GM21367 (cell line): ENCODE measurements at regions not wholly inside any gene's neighbourhood (a gene's known extent, or its start where the extent isn't known, plus 50 kb on each side); places are given as distances from the start of the nearest gene placed in this dataset.

ENCODE experiments used
- ATAC-seq: cut with Tn5 transposase; IDR thresholded peaks from one replicate; pipeline ENCODE4 v1.9.1; 2021; ENCODE audit not compliant: unreplicated experiment

GRCh38 chr11:106399624-106400023, 322.2 kb downstream of the AASDHPPT start:
- ATAC-seq, result no peak

- ATAC-seq, result no peak
Observed at GRCh38 chr11:106400949-106401570, 323.6 kb downstream of the AASDHPPT start.

- ATAC-seq, result no peak
Observed at GRCh38 chr11:106403751-106404150, 326.3 kb downstream of the AASDHPPT start.

GRCh38 chr11:106409222-106409621, 331.8 kb downstream of the AASDHPPT start:
- no peak for ATAC-seq

GRCh38 chr11:106409671-106410070, 332.2 kb downstream of the AASDHPPT start:
- ATAC-seq, result no peak

GRCh38 chr11:106410902-106411301, 333.4 kb downstream of the AASDHPPT start:
- no peak for ATAC-seq

GRCh38 chr11:106413222-106413621, 335.8 kb downstream of the AASDHPPT start:
- no peak for ATAC-seq

GRCh38 chr11:106415510-106415909, 338.0 kb downstream of the AASDHPPT start:
- no peak for ATAC-seq

- ATAC-seq, result no peak
Observed at GRCh38 chr11:106418791-106419190, 341.3 kb downstream of the AASDHPPT start.

- no peak for ATAC-seq
Observed at GRCh38 chr11:106420048-106420665, 342.7 kb downstream of the AASDHPPT start.

- ATAC-seq, result no peak
Observed at GRCh38 chr11:106420686-106421085, 343.2 kb downstream of the AASDHPPT start.

GRCh38 chr11:106421676-106422292, 344.3 kb downstream of the AASDHPPT start:
- no peak for ATAC-seq

GRCh38 chr11:106422583-106422982, 345.1 kb downstream of the AASDHPPT start:
- no peak for ATAC-seq

- ATAC-seq, result no peak
Observed at GRCh38 chr11:106424111-106424510, 346.6 kb downstream of the AASDHPPT start.

GRCh38 chr11:106425819-106426218, 348.4 kb downstream of the AASDHPPT start:
- ATAC-seq, result no peak

- ATAC-seq, result no peak
Observed at GRCh38 chr11:106426696-106427095, 349.2 kb downstream of the AASDHPPT start.

- no peak for ATAC-seq
Observed at GRCh38 chr11:106427736-106428135, 350.3 kb downstream of the AASDHPPT start.

GRCh38 chr11:106442032-106442431, 364.6 kb downstream of the AASDHPPT start:
- no peak for ATAC-seq

- no peak for ATAC-seq
Observed at GRCh38 chr11:106446302-106446701, 368.8 kb downstream of the AASDHPPT start.

- ATAC-seq, result no peak
Observed at GRCh38 chr11:106446955-106447354, 369.5 kb downstream of the AASDHPPT start.

GRCh38 chr11:106447631-106448191, 370.2 kb downstream of the AASDHPPT start:
- no peak for ATAC-seq

GRCh38 chr11:106449763-106450162, 372.3 kb downstream of the AASDHPPT start:
- no peak for ATAC-seq
